Esophagus muscularis mucosa (tissue), 3 donors: ENCODE measurements at regions not wholly inside any gene's neighbourhood (a gene's known extent, or its start where the extent isn't known, plus 50 kb on each side); places are given as distances from the start of the nearest gene placed in this dataset.

Experiments used
- POLR2A ChIP-seq: fragments of 450-650 bp; IDR thresholded peaks from one replicate; pipeline ENCODE4 v1.6.1; 2017; ENCODE audit warnings: antibody characterized with exemption, moderate library complexity, mild to moderate bottlenecking, low read depth
- POLR2AphosphoS5 ChIP-seq, 2 donors: sonication (generic); formaldehyde crosslinking; IDR thresholded peaks; one replicate each; pipeline ENCODE4 v1.6.1; 2017; ENCODE audit warnings: antibody characterized with exemption in 2 of 2
- TF ChIP-seq, protein P1 (sequence below), 3 experiments: fragments of 200-600 bp in 2 of 3; fragments of 450-650 bp in 1 of 3; sonication (generic) in 2 of 3; IDR thresholded peaks; one replicate each; pipeline ENCODE4 v1.5.1; 2017 to 2019; ENCODE audit warnings: antibody characterized with exemption in 3 of 3, mild to moderate bottlenecking in 2 of 3, moderate library complexity in 1 of 3

DNA sequence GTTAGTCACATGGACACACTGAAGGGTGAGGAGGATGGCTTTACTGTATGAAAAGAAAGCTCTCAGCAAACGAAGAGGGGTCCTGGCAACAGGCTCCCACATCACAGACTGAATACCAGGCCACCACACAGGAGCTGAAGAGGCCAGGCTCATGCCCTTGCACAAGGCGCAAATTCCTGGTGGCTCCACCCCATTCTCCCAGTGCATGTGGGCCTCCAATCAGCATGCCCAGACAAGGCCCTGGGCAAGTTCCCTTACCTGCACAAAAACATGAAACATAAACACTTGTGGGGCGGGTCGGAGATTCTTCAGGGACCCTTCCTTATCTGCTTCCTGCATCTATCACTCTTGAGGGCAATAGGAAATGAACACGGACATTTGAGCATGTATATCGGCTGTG is 935.8 kb upstream of the EDIL3 start:
- TF ChIP-seq POLR2AphosphoS5 (IDR thresholded peaks at IDR 0.05) (no peak), POLR2A (no peak)
- TF ChIP-seq, protein P1, sequence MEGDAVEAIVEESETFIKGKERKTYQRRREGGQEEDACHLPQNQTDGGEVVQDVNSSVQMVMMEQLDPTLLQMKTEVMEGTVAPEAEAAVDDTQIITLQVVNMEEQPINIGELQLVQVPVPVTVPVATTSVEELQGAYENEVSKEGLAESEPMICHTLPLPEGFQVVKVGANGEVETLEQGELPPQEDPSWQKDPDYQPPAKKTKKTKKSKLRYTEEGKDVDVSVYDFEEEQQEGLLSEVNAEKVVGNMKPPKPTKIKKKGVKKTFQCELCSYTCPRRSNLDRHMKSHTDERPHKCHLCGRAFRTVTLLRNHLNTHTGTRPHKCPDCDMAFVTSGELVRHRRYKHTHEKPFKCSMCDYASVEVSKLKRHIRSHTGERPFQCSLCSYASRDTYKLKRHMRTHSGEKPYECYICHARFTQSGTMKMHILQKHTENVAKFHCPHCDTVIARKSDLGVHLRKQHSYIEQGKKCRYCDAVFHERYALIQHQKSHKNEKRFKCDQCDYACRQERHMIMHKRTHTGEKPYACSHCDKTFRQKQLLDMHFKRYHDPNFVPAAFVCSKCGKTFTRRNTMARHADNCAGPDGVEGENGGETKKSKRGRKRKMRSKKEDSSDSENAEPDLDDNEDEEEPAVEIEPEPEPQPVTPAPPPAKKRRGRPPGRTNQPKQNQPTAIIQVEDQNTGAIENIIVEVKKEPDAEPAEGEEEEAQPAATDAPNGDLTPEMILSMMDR (IDR thresholded peaks at IDR 0.05) = no peak
